Stimulated activated CD4-positive, alpha-beta T cell treated with anti-CD3 and anti-CD28 coated beads, Interleukin-1b, Interleukin-23, amount 100 ng/mL, for 48 hours (primary cell): ENCODE measurements at regions not wholly inside any gene's neighbourhood (a gene's known extent, or its start where the extent isn't known, plus 50 kb on each side); places are given as distances from the start of the nearest gene placed in this dataset.
A peak's percentile ranks its signal among the peaks of the same experiment; 100 is the strongest.

Source experiments
- DNase-seq: peaks from one replicate; pipeline ENCODE4 v3.0.0-alpha.2; 2020

- no peak for DNase-seq
Measured at GRCh38 chr10:83678850-83679249, 460.5 kb upstream of the GHITM start.

- DNase-seq, result peak; percentile 10
Measured at GRCh38 chr10:83680470-83680891, 458.8 kb upstream of the GHITM start.

GRCh38 chr10:83682414-83682813, 456.9 kb upstream of the GHITM start:
- DNase-seq, result no peak

- no peak for DNase-seq
Measured at GRCh38 chr10:83685458-83685857, 453.9 kb upstream of the GHITM start.

- no peak for DNase-seq
Measured at GRCh38 chr10:83691791-83692596, 447.3 kb upstream of the GHITM start.

GRCh38 chr10:83698899-83699298, 440.4 kb upstream of the GHITM start:
- DNase-seq, result no peak

GRCh38 chr10:83701799-83702198, 437.5 kb upstream of the GHITM start:
- no peak for DNase-seq

GRCh38 chr10:83702731-83703130, 436.6 kb upstream of the GHITM start:
- DNase-seq, result no peak

- DNase-seq, result no peak
Measured at GRCh38 chr10:83706120-83706519, 433.2 kb upstream of the GHITM start.

GRCh38 chr10:83706952-83707582, 432.2 kb upstream of the GHITM start:
- no peak for DNase-seq

- no peak for DNase-seq
Measured at GRCh38 chr10:83713423-83713822, 425.9 kb upstream of the GHITM start.

GRCh38 chr10:83723080-83723479, 416.2 kb upstream of the GHITM start:
- DNase-seq, result no peak

GRCh38 chr10:83724471-83725241, 414.7 kb upstream of the GHITM start:
- no peak for DNase-seq

- no peak for DNase-seq
Measured at GRCh38 chr10:83725567-83725966, 413.7 kb upstream of the GHITM start.

GRCh38 chr10:83734278-83734677, 405.0 kb upstream of the GHITM start:
- no peak for DNase-seq

GRCh38 chr10:83736008-83736407, 403.3 kb upstream of the GHITM start:
- DNase-seq, result no peak

- DNase-seq, result no peak
Measured at GRCh38 chr10:83750604-83751003, 388.7 kb upstream of the GHITM start.

GRCh38 chr10:83753490-83753889, 385.8 kb upstream of the GHITM start:
- DNase-seq, result no peak

- no peak for DNase-seq
Measured at GRCh38 chr10:83754857-83755256, 384.5 kb upstream of the GHITM start.

- DNase-seq, result no peak
Measured at GRCh38 chr10:83760142-83760541, 379.2 kb upstream of the GHITM start.

- DNase-seq, result no peak
Measured at GRCh38 chr10:83764666-83765065, 374.6 kb upstream of the GHITM start.

GRCh38 chr10:83765731-83766130, 373.6 kb upstream of the GHITM start:
- no peak for DNase-seq

- DNase-seq, result no peak
Measured at GRCh38 chr10:83769281-83769820, 370.0 kb upstream of the GHITM start.
